ENCODE measurements at regions not wholly inside any gene's neighbourhood (a gene's known extent, or its start where the extent isn't known, plus 50 kb on each side); places are given as distances from the start of the nearest gene placed in this dataset.

DNA sequence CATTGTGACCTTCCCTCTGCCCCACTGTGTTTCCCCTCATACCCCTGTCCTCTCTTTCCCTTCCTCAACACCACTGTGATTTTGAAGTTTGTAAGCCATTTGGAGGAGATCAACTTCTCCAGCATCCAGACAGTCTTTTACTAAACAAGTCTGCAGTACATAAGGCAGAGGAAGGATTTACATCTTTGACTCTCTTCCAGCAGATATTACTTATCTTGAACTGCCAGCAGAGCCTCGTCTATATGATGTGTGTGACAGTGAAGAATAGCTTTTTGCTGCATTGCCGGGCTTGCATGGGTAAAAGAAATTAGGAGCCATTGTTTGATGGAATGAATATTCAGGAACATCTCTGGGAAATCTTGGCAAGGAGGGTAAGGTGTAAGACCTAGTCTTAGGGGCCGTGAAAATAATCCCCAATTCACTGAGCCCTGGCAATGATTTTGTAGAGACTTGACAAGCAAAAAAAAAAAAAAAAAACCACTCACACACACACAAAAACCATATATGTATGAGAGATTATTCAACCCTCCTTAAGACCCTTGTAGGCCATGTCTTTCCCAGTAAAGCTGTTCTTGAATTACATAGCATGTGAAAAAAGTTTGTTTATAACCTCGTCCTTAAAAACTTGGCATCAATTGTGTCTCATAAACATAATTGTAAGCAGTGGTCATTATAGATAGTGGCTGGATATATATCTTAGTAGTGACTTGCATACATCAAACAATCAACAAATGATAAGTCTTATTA, 903.9 kb downstream of the CDH11 start:
- DNase-seq (ENCODE audit: low spot score) (no peak), ATAC-seq (ENCODE audit: low FRiP score) (no peak)
- TF ChIP-seq, protein P1, sequence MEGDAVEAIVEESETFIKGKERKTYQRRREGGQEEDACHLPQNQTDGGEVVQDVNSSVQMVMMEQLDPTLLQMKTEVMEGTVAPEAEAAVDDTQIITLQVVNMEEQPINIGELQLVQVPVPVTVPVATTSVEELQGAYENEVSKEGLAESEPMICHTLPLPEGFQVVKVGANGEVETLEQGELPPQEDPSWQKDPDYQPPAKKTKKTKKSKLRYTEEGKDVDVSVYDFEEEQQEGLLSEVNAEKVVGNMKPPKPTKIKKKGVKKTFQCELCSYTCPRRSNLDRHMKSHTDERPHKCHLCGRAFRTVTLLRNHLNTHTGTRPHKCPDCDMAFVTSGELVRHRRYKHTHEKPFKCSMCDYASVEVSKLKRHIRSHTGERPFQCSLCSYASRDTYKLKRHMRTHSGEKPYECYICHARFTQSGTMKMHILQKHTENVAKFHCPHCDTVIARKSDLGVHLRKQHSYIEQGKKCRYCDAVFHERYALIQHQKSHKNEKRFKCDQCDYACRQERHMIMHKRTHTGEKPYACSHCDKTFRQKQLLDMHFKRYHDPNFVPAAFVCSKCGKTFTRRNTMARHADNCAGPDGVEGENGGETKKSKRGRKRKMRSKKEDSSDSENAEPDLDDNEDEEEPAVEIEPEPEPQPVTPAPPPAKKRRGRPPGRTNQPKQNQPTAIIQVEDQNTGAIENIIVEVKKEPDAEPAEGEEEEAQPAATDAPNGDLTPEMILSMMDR (IDR thresholded peaks at IDR 0.05), result no peak

DNA sequence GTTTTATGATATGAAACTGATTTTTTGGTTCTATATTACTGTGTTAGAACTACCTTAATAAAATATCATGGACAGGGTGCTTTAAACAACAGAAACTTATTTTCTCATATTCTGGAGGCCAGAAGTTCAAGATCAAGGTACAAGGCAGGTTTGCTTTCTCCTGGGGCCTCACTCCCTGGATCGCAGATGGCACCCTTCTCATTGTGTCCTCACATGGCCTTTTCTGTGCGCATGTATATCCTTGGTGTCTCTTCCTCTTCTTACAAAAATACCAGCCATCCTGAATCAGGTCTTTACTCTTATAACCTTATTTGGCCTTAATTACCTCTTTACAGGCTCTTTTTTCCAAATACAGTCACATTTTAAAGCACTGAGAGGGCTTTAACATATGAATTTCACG, 906.1 kb downstream of the CDH11 start:
- no peak for DNase-seq (ENCODE audit: low spot score)
- TF ChIP-seq, protein P1 (IDR thresholded peaks at IDR 0.05), result no peak

DNA sequence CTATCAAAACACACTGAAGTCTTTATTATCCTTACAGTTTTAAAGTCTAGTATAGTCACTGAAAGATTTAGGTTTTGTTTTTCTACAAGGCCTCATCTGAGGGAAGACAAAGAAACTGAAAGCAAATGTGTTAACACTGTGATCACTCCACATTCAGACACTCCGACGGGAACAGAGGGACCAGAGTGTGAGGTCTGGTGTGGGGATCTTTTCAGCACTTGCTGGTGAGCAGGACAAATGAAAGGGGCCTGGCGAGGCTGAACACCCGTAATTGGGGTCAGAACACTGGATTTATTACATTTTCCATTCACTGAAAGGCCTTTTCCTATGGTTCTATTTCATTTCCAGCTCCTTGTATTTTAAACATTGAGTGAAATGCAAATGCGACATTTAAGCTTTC, 910.5 kb downstream of the CDH11 start:
- TF ChIP-seq, protein P1 (IDR thresholded peaks at IDR 0.05), result no peak
- DNase-seq (ENCODE audit: low spot score) (no peak), ATAC-seq (ENCODE audit: low FRiP score) (no peak)

More for the DNA sequence above, 906.1 kb downstream of the CDH11 start:
- no peak for ATAC-seq (ENCODE audit: low FRiP score)

- TF ChIP-seq, protein P1 (IDR thresholded peaks at IDR 0.05), result no peak
- no peak for ATAC-seq (ENCODE audit: low FRiP score)
- no peak for DNase-seq (ENCODE audit: low spot score)
These were observed 915.0 kb downstream of the CDH11 start for GRCh38 chr16:64206862-64207261.

GRCh38 chr16:64203126-64203525, 918.7 kb downstream of the CDH11 start:
- no peak for ATAC-seq (ENCODE audit: low FRiP score)
- DNase-seq (ENCODE audit: low spot score), result no peak
- TF ChIP-seq, protein P1 (IDR thresholded peaks at IDR 0.05), result no peak

GRCh38 chr16:64202571-64202970, 919.3 kb downstream of the CDH11 start:
- TF ChIP-seq, protein P1 (IDR thresholded peaks at IDR 0.05), result no peak
- DNase-seq (ENCODE audit: low spot score) (no peak), ATAC-seq (ENCODE audit: low FRiP score) (no peak)

GRCh38 chr16:64196444-64196843, 925.4 kb downstream of the CDH11 start:
- ATAC-seq (ENCODE audit: low FRiP score), result no peak
- TF ChIP-seq, protein P1 (IDR thresholded peaks at IDR 0.05), result no peak

More at GRCh38 chr16:64196444-64196843, 925.4 kb downstream of the CDH11 start:
- no peak for DNase-seq (ENCODE audit: low spot score)

Measured in omental fat pad (tissue), 3 donors.